SK-N-MC (cell line): ENCODE measurements at regions not wholly inside any gene's neighbourhood (a gene's known extent, or its start where the extent isn't known, plus 50 kb on each side); places are given as distances from the start of the nearest gene placed in this dataset.

ENCODE experiments used
- EZH2 ChIP-seq: fragments of 200-600 bp; sonication (generic); IDR thresholded peaks from one replicate; pipeline ENCODE4 v1.6.1; 2017; ENCODE audit warnings: antibody characterized with exemption
- POLR2AphosphoS5 ChIP-seq: IDR thresholded peaks from 2 replicates; pipeline ENCODE4 v1.6.1; 2012; ENCODE audit warnings: mild to moderate bottlenecking, low read depth, low read length, borderline replicate concordance

DNA sequence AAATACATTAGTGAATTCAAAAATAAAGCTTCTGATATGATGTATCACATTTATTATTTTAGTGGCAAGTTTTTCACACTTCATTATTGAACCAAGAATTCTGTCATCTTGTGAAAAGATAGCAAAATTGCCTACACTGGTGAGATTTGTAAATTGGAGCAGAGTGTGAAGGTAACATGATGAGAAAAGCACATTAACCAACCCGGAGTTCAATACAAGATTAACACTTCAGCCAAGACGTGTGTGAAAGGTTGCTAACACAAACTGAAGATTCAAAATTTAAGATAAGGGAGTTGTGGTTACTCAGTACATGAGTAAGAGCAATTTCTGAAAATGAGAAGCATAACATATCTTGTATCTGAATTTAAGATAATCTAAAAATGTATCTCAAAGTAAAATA is 346.7 kb downstream of the PDHA2 start:
- TF ChIP-seq EZH2 (no peak), POLR2AphosphoS5 (no peak)
